RPMI7951 (cell line): ENCODE measurements at regions not wholly inside any gene's neighbourhood (a gene's known extent, or its start where the extent isn't known, plus 50 kb on each side); places are given as distances from the start of the nearest gene placed in this dataset.

ENCODE experiments used
- DNase-seq: peaks from one replicate; pipeline ENCODE4 v3.0.0-alpha.2; 2012; ENCODE audit warnings: low read depth

DNA sequence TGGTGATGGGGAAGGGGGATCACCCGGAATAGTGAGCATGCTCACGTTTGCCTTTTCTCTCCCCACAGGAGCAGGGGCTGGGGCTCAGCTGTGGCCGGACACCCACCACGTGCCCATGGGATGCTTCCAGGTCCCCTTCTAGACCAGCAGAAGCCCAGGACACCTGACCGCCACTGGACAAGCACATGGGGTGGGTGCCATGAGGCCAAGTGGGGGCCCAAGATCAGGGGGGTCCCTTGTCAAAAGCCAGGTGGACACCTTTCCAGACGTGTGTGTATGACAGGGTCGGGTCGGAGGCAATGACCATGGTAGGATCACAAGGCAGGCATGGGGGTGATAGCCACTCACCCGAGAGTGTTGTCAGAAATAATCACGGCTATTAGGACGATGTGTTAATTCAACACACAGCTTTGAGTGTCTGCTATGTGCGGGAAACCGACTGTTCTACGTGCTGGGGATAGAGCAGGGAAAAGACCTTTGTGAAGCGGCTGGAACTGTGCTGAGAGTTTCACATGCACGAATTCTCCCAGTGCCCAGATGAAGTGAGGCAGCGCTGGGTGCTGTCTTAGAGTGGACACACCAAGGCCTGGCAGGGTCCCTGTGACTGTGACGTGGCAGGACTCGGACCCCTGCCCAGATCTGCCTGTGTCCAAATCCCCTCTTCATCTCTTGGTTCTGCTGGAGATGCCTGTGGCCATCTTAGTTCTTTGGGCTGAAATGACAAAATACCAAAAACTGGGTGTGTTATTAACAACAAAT lies 244.7 kb downstream of the NDUFA10 start:
- no peak for DNase-seq

DNA sequence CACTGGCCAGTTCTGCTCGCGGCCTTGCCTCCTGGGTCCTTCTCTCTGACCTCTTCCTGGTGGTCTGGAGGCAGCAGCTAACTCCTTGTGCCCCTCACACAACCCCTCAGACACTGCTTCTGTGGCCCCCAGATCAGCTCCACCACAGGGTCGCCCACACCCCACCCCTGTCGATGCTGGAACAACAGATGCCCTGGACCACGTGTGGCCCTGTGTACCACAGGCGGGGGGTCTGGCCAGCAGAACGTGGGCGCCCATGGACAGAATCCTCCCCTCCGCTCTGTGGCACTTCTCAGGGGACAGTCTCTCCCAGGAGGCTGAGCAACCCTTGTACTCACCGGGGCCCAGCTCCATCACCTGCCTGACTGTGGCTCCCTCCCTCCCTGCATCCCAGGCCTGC lies 245.6 kb downstream of the NDUFA10 start:
- DNase-seq: no peak

DNA sequence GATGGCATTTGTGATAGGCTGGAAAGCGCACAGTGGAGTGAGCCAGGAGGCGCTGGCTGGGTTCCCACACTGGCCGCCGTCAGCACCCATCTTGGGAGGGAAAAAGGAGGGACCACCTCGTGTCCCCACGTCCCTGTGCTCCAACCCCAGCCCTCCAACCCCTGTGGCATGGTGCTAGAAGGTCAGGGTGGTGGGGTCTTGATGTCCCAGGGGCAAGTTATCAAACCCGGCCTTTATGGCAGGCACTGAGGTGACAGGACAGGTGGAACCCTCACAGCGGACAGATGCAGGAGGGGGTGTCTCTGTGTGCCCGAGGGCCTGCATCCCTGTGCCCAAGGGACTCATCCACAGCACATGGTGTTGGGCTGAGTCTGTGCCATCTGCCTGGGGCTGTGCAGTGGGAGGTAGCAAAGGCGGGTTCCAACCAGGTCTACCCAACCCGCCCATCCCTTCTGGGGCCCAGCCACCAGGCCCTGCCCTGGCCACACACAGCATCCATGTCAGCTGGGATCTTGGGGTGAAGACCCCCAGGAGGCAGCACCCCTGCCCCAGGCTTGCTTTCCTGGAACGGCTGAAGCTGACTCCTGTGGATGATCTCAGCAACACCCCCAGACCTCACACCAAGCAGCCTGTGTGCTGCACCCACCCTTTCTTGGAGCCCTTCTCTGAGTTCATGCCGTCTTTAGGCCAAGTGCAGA lies 246.1 kb downstream of the NDUFA10 start:
- DNase-seq: no peak

DNA sequence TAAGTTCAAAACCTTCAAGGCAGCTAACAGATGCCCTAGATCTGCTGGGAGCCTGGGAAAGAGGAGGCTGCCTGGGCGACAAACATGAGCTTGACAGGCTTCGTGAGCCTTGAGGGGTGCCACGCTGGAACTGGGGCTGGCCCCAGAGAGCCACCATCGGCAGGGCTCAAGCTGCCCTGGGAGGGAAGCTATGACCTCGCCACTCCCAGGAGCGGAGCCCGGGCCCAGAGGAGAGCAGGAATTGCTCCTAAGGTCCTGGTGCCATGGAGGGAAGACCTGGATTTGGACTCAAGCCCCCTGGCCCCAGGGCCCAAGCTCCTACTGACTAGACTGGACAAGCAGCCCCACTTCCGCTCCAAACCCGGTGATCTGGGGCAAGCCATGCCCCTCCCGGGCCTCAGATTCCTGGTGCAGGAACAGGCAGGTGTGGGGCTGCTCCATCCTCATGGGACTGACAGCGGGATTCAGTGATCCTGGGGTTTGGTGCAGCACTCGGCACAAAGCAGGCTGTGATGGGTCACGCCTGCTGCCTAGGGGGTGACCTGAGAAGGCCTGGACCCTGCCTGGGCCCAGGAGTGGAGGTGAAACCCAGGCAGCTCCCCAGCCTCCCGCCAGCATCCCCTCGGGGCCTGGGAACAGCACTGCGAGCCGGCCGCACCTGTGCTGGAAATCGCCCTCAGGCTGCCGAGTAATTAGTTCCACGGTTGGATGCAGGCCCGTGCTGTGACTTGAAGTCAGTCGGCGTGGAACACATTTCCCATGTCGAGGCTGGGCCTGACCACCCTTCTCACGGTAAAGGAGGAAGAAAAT lies 246.9 kb downstream of the NDUFA10 start:
- DNase-seq: no peak

DNA sequence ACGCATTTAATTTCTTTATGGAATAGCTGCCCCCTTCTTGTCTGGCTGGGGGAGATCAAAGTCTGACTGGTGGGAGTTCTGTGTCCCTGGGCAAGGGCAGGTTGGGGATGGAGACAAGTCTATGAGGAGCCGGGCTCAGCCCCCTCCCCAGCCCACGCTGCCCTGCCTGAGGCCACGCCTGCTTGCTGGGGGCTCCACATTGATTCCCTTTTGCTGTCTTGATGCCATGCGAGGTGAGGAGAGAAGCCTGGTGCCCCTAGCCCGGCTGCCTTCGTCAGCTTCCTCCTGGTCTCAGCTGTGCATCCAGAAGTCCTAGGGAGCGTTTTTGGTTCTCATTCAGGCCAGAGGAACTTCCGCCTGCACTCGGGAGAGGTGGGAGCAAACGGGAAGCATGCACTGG lies 247.9 kb downstream of the NDUFA10 start:
- DNase-seq: no peak

DNA sequence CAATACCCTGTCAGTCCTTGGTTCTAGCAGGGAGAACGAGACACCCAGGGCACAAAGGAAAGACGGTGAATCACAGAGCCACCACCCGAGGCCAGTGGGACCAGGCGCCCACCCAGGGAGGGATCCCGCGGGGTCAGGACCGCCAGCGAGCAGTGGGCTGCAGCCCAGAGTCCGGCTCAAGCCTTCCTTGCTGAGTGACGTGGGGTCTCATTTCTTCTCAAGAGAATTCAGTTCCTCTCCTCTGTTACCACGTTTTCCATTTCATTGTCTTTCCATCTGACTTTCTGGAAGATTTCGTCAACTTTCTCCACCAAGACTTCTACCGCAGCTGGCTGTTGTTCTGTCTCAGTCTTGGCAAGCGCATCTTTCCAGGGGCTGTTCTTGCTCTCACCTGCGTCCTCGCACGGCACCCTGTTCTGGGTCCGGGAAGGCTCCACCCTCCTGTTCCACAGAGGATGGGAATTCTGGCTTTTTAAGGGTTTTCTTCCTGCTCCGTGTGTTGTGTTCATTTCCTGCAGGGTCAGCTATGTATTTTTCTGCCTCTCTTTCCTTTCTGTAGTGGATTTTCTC lies 248.6 kb downstream of the NDUFA10 start:
- no peak for DNase-seq

DNA sequence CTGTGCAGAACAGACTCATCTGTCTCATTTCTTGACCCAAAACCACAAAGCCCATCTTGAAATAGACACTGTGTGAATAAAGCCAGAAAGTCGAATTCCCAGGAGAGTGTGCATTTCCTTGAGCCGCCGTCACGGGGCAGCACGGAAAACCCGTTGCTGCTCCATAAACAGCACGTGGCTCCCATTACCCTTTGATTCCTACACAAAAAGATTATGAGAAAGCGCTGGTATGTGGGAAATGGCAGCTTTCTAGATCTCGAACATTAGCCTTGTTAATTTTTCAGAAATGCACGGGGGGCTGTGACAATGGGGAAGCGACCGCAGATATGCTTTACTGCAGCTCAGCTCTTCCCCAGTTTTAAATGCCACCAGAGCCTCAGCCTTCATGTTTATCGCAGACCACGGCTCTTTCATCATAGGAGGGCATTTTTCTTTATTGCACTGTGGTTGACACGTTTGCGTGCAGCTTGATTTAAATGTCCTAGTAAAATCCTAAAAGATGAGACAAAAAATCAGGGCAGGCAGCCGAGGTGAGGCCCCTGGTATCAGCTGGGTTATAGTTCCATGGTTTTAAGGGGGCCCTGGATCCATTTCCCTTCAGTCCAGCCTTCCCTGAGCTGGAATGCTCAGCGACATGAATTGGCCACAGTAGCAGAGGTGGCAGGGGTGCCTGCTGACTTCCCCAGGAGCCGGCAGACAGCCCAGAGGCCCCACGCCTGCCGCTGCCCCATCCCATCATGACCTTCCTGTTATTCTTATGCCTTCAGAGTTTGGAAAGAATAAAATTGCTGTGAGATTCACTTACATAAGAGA lies 249.3 kb downstream of the NDUFA10 start:
- no peak for DNase-seq

DNA sequence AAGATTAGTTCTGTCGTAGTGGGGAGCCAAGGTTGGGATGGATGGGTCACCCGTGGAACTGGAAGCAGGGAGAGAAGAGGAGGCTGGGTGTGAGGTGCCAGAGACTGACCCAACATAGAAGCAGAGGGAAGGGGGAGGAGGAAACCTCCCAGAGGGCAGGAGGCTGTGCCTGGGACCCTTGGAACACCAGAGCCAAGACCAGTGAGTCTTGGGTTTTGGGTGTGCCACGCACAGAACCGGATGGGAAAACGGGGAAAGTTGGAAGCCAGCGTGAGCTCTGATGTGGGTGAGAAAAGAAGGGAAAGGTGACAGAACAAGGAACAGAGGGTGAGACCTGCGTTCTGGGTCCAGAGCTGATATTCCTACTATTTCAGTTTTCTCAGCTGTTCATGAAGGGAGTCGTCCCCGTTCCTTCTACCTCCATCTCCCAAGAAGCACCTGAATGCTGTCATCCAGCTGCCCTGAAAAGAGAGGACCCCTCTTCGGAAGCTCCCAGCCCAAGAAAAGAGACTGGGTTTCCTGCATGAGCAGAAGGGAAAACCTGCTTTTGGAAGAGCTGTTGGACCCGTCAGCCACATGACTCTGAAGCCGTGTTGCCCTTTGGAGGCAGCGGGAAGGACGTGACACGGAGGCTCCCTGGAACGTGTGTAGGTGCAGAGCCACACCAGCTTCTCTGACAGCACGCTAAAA lies 250.1 kb downstream of the NDUFA10 start:
- DNase-seq: no peak

DNA sequence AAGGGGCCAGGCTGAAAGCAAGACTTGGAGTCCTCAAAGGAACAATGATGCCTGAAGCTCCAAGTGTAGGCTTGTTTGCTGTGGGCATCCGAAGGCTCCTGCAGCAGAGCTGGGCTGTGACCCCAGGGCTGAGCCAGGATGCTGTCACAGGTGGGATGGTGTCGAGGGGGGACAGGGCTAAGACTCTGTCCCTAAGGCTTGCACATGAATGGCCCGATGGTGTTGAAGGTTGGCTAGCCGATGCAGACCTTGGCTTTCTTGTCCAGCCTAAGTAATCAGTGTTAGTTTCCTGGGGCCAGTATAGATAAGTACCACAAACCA lies 251.0 kb downstream of the NDUFA10 start:
- DNase-seq: no peak

DNA sequence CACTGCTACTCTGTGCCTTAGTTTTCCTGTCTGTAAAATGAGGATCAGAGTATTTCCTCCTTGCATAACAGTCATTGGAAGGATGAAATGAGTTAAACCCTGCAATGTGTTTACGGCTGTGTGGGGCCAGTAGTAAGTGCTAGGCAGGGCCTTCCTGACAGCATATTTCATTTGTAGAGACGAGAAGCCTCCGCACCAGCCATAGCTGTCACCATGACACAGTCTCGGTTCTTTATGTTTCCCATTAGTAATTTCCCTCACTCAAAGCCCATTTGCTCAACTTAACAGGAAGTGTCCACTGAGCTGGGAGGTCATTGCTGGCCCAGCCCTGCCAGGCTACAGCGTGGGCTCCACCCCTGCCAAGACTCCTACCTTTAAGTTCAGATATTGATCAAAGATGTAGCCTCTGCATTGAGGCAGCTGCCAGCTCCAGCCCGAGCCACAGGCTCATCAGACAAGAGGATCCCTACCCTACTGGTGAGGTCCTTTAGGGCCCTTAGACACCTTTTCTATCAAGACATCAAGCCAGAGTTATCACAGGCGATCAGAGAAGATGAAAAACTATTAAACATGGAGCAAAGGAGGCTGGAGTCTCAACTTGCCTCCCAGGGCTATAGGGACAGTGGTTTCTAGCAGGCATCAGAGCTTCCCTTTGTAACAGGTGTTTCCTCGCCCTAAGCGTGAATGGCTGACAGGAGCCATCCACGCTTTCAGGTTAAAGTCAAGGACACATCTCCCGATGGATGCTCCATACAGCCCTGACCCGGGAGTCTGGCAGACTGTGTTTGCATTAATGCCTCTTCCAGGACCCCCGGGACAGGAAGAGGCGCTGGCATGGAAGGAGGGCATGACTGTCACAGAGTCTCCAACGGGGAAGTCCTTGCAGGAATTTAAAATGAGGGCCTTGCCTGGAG lies 251.7 kb downstream of the NDUFA10 start:
- no peak for DNase-seq

DNA sequence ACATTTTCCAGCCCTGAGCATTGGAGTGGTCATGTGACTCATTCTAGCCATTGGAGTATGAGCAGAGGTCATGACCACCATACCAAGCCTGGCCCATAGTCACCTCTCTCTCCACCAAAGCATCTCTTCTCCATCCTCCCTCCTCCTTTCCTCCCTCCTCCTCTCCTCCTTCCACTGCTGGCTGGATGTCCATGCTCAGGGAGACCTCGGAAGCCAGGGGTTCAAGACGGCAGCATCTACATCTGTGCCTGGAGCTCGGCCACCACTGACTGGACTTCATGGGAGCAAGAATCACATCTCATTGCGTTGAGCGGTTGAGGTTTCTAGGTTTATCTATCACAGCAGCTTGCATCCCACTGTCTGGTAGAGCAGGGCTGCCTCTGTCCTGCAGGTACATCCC lies 252.4 kb downstream of the NDUFA10 start:
- no peak for DNase-seq

DNA sequence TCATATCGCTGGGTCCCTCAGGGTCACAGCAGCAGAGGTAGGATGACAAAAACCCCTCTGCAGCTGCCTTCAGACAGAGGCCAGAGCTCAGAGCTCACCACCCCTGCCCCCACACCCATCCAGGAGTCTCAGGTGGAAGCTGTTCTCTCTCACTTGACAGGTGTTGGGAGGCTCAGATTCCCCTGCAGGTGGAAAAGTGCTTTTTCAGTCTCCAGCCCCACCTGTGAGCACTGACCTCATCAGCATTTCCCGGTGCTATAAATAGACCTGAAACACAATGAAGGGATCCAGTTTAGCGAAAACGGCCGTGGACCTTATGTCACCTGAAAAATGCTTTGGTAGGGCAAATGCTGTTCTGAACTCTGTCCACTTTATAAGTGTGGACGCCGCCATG lies 254.9 kb downstream of the NDUFA10 start:
- no peak for DNase-seq

DNA sequence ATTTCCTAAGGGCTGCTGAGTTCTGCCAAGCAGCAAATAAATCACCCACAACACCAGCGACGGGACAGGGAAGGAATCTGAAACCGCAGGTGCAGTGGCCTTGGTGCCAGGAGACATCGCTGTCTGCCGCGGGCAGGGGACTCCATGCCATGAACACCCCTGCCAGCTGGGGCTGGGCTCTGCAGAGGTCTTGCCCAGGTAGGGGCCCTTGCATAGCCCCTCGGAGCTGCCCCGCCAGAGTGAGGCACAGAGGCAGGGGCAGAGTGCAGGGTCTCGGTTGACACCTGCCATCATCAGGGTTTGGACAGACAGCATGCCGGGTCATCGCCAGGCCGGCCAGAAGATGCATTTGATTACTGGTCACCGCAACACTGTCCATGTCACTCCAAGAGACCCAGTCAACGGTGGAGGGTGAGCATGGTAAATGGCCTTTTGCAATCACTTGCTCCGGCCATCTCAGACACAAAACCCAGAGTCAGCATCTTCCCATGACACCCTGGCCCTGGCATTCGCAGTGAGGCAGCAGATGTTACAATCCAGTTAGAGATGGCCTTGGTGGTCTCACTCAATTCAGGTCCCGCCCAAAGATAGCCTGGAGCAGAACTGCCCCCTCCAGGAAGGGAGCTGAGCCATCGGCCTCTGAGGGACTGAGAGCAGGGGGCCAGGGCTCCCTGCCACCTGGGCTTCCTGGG lies 255.4 kb downstream of the NDUFA10 start:
- DNase-seq: no peak

DNA sequence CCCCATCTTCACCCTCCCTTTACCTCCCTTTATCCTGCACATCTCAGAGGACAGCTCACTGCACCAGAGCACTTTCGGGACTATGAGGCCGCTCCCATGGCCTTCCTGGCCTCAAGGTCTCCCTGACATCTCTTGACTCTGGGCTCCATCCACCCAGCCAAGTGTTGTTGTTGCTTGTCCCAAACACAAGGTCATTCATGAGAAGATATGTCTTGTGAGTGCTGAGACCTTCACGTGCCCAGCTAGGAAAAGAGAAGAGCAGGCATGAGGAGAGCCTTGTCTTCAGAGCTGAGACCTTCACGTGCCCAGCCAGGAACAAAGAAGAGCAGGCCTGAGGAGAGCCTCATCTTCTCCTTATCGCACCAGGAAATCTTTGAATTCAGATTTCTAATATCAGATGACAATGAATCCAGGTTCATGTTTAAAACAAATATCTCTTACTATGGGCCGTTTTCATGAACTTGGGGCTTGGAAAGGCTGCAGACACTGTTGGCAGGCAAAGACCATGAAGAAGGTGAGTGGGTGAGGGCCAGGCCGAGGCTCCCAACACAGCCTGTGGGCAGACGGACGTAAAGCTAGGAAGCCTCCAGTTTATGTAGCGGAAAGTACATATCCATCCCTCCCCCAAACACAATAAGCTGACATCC lies 256.1 kb downstream of the NDUFA10 start:
- DNase-seq: no peak

DNA sequence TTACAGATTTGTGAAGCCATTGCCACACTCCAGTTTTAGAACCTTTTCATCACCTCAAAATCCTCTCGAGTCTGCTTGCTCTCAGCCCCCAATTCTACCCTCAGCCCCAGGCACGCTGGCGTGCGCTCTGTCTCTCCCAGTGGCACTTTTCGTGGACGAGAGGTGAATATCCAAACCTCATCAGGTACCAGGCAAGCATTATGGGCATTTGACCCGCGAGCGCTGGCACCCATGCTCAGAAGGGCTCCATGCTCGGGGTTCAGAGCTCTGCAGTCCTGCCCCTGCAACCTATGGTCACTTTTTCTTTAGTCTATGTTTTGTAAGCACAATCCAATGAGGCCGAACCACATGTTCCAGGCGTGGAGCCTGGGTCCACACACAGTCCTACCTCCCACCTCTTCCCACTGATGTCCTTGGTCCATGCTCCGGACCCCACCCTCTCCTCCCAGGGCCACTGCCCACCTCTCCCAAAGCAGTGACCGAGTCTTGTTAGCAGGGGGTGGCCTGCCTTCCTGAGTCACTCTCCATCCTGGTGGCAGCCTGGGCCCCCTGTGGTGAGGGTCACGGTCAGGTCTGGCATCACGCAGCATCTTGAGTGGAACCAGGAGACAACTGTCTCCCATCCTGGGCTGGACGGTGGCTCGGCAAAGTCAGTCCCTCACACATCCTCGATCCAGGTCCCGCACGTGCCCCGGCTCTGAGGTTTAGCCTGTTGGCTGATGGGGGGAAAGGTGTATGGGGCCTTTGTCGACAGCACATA lies 256.9 kb downstream of the NDUFA10 start:
- DNase-seq: no peak

DNA sequence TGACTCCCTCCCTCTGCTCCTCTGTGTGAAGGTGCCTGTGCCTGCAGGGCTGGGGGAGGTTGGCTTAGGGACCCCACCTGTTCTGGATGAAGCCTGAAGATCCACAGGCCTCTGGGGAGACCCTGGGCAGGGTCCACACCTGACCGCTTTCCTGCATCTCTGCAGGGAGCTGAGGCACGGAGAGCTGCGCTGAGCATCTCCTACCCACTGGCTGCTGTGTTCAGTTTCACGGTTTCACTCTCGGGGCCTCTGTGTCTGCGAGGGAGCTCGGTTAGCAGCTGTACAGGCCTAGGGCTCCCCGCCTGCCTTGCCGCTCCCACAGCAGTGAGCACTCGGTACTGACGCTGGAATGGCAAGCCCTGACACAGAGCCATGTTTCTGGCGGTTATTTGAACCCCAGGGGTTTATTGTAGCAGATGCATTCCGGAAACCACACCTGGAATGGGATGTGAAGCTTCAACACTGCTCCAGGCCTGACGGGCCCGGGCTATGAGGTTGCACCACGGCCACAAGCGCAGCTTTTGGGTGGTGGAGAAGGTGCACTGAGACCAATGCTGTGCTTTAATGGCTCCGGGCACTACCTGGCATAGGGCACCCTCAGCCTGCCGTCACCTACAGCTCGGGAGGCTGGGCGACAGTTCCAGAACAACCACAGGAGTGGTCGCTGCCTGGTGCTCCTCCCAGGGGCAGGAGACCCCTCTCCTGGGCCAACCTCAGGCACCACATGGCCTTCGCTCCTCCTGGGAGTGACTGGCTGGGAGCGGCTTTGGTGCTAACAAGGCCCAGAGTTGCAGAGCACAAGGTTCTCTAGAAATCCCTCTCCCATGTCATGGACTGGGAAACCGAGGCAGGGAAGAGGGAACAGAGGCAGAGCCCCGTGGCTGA lies 257.9 kb downstream of the NDUFA10 start:
- DNase-seq: no peak

DNA sequence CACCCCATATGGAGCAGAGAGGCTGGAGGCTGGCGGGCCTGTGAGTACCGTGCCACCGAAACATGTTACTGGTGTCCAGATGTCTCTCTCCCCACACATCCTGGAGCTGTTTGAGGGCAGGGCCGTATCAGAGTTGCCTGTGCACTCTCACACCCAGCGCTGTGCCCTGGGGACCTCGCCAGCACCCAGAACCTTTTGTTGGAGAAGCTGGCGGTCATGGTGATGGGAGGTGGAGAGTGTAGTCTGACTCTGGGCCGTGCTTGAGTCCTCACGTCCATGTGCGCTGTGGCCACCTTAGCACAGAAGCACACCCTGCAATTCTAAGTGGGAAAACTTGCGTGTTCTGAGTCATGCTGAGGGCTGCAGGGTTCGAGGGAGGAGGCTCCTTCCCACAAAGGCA lies 259.2 kb downstream of the NDUFA10 start:
- DNase-seq: no peak
